ENCODE measurements at regions not wholly inside any gene's neighbourhood (a gene's known extent, or its start where the extent isn't known, plus 50 kb on each side); places are given as distances from the start of the nearest gene placed in this dataset.
A peak's percentile ranks its signal among the peaks of the same experiment; 100 is the strongest.

- no peaks in the 10 kb centered on the region for H3K4me1 ChIP-seq
- intact Hi-C loops (cut with DNase I) = no loop called here
- no peaks in the 10 kb centered on the region for H3K9me3 ChIP-seq
- no peaks in the 10 kb centered on the region for H3K27me3 ChIP-seq
- no peaks in the 10 kb centered on the region for H3K36me3 ChIP-seq
- H3K27ac ChIP-seq = no peak overlapping the region
- no peak overlapping the region for H3K4me3 ChIP-seq
- ATAC-seq = no peak
- no peak for TF ChIP-seq CTCF (IDR thresholded peaks at IDR 0.05)
- DNase-seq = peak in 1 of 4 donors; percentile 72
Observed at GRCh38 chr7:155893664-155894063, 81.4 kb upstream of the SHH start.

- ATAC-seq (no peak), DNase-seq (peak in 1 of 4 donors; percentile 67)
- Histone ChIP-seq H3K4me3 (no peak overlapping the region), H3K27ac (no peak overlapping the region), H3K36me3 (no peaks in the 10 kb centered on the region), H3K27me3 (no peaks in the 10 kb centered on the region), H3K4me1 (no peaks in the 10 kb centered on the region), H3K9me3 (no peaks in the 10 kb centered on the region)
- intact Hi-C loops (cut with DNase I) = no loop called here
- TF ChIP-seq CTCF (IDR thresholded peaks at IDR 0.05) = no peak
Observed at GRCh38 chr7:155893176-155893575, 80.9 kb upstream of the SHH start.

GRCh38 chr7:155889636-155890511, 77.6 kb upstream of the SHH start:
- DNase-seq (peak in 2 of 4 donors; percentile 62 to 83), ATAC-seq (peak; percentile 94)
- no peaks in the 10 kb centered on the region for H3K36me3 ChIP-seq
- intact Hi-C loops (cut with DNase I) = no loop called here
- H3K4me3 ChIP-seq = no peak overlapping the region
- H3K27me3 ChIP-seq = no peaks in the 10 kb centered on the region
- TF ChIP-seq CTCF (IDR thresholded peaks at IDR 0.05) = no peak
- H3K27ac ChIP-seq = no peak overlapping the region
- no peaks in the 10 kb centered on the region for H3K9me3 ChIP-seq
- no peaks in the 10 kb centered on the region for H3K4me1 ChIP-seq

- ATAC-seq = no peak
- no peak overlapping the region for H3K27ac ChIP-seq
- no peak overlapping the region for H3K4me3 ChIP-seq
- no peak for DNase-seq
- no peaks in the 10 kb centered on the region for H3K27me3 ChIP-seq
- no peaks in the 10 kb centered on the region for H3K9me3 ChIP-seq
- H3K4me1 ChIP-seq = no peaks in the 10 kb centered on the region
- H3K36me3 ChIP-seq = no peaks in the 10 kb centered on the region
- TF ChIP-seq CTCF (IDR thresholded peaks at IDR 0.05) = no peak
- intact Hi-C loops (cut with DNase I) = no loop called here
Observed at GRCh38 chr7:155887174-155887525, 74.9 kb upstream of the SHH start.

GRCh38 chr7:155886391-155887173, 74.3 kb upstream of the SHH start:
- H3K9me3 ChIP-seq = no peaks in the 10 kb centered on the region
- no peak overlapping the region for H3K4me3 ChIP-seq
- intact Hi-C loops (cut with DNase I) = no loop called here
- TF ChIP-seq CTCF (IDR thresholded peaks at IDR 0.05) = no peak
- no peaks in the 10 kb centered on the region for H3K4me1 ChIP-seq
- H3K27me3 ChIP-seq = no peaks in the 10 kb centered on the region
- no peak overlapping the region for H3K27ac ChIP-seq
- no peaks in the 10 kb centered on the region for H3K36me3 ChIP-seq
- DNase-seq = peak in 1 of 4 donors; percentile 69
- no peak for ATAC-seq

Data from left lung (tissue), 4 donors.